T-helper 2 cell treated with Interferon-gamma antibody and Interleukin-4, amounts not matched to agents 100 ng/mL and 5 ng/mL, for 36 hours (primary cell): ENCODE measurements at regions not wholly inside any gene's neighbourhood (a gene's known extent, or its start where the extent isn't known, plus 50 kb on each side); places are given as distances from the start of the nearest gene placed in this dataset.

Experiments used
- intact Hi-C: fragments of 100-400 bp; cut with micrococcal nuclease; formaldehyde crosslinking; loops from one replicate; pipeline ENCODE4 v1.15.1; 2023

- intact Hi-C loops, result no loop called here
Measured at GRCh38 chr10:104505521-104506042, 135.5 kb upstream of the SORCS3 start.

- intact Hi-C loops, result no loop called here
Measured at GRCh38 chr10:104509981-104510380, 131.1 kb upstream of the SORCS3 start.

GRCh38 chr10:104510644-104511043 lies 130.4 kb upstream of the SORCS3 start:
- intact Hi-C loops, result no loop called here

GRCh38 chr10:104512800-104513199 lies 128.3 kb upstream of the SORCS3 start:
- intact Hi-C loops, result no loop called here

- intact Hi-C loops, result no loop called here
Measured at GRCh38 chr10:104515678-104516199, 125.4 kb upstream of the SORCS3 start.

- intact Hi-C loops, result no loop called here
Measured at GRCh38 chr10:104516986-104517385, 124.1 kb upstream of the SORCS3 start.

GRCh38 chr10:104517946-104518345 lies 123.1 kb upstream of the SORCS3 start:
- intact Hi-C loops, result no loop called here

- intact Hi-C loops, result no loop called here
Measured at GRCh38 chr10:104518891-104519290, 122.2 kb upstream of the SORCS3 start.

GRCh38 chr10:104520653-104521052 lies 120.4 kb upstream of the SORCS3 start:
- intact Hi-C loops, result no loop called here

- intact Hi-C loops, result no loop called here
Measured at GRCh38 chr10:104521901-104522694, 119.0 kb upstream of the SORCS3 start.

GRCh38 chr10:104526188-104526587 lies 114.9 kb upstream of the SORCS3 start:
- intact Hi-C loops, result no loop called here

- intact Hi-C loops, result no loop called here
Measured at GRCh38 chr10:104527013-104527412, 114.1 kb upstream of the SORCS3 start.

GRCh38 chr10:104540181-104540580 lies 100.9 kb upstream of the SORCS3 start:
- intact Hi-C loops, result no loop called here

GRCh38 chr10:104541820-104542219 lies 99.3 kb upstream of the SORCS3 start:
- intact Hi-C loops, result no loop called here

- intact Hi-C loops, result no loop called here
Measured at GRCh38 chr10:104546336-104546735, 94.8 kb upstream of the SORCS3 start.

- intact Hi-C loops, result no loop called here
Measured at GRCh38 chr10:104546756-104547155, 94.3 kb upstream of the SORCS3 start.

GRCh38 chr10:104548090-104548489 lies 93.0 kb upstream of the SORCS3 start:
- intact Hi-C loops, result no loop called here

GRCh38 chr10:104556831-104557230 lies 84.3 kb upstream of the SORCS3 start:
- intact Hi-C loops, result no loop called here

GRCh38 chr10:104557966-104558365 lies 83.1 kb upstream of the SORCS3 start:
- intact Hi-C loops, result no loop called here

- intact Hi-C loops, result no loop called here
Measured at GRCh38 chr10:104559935-104560334, 81.2 kb upstream of the SORCS3 start.

- intact Hi-C loops, result no loop called here
Measured at GRCh38 chr10:104563051-104563450, 78.0 kb upstream of the SORCS3 start.

GRCh38 chr10:104563548-104563947 lies 77.5 kb upstream of the SORCS3 start:
- intact Hi-C loops, result no loop called here

- intact Hi-C loops, result no loop called here
Measured at GRCh38 chr10:104574427-104574826, 66.7 kb upstream of the SORCS3 start.
